ENCODE measurements at regions not wholly inside any gene's neighbourhood (a gene's known extent, or its start where the extent isn't known, plus 50 kb on each side); places are given as distances from the start of the nearest gene placed in this dataset.

- TF ChIP-seq E2F1 (CRISPR knock-in tag; IDR thresholded peaks at IDR 0.05) (no peak), AR (CRISPR knock-in tag; IDR thresholded peaks at IDR 0.05) (no peak), CTCF (IDR thresholded peaks at IDR 0.05) (no peak), CREB1 (CRISPR knock-in tag; IDR thresholded peaks at IDR 0.05) (no peak), ATF3 (CRISPR knock-in tag; conservative IDR thresholded peaks at IDR 0.05) (no peak), ZNF512 (CRISPR knock-in tag; IDR thresholded peaks at IDR 0.05; ENCODE audit: borderline replicate concordance) (no peak), AFF4 (CRISPR knock-in tag; IDR thresholded peaks at IDR 0.05; ENCODE audit: borderline replicate concordance) (no peak), FOXK1 (CRISPR knock-in tag; IDR thresholded peaks at IDR 0.05) (no peak), NR2C2 (CRISPR knock-in tag; IDR thresholded peaks at IDR 0.05) (no peak), MAX (CRISPR knock-in tag; IDR thresholded peaks at IDR 0.05) (no peak), ZNF317 (CRISPR knock-in tag; IDR thresholded peaks at IDR 0.05; ENCODE audit: borderline replicate concordance, low read depth) (no peak), JUN (CRISPR knock-in tag; IDR thresholded peaks at IDR 0.05) (no peak)
These were observed 150.7 kb upstream of the MLN start for GRCh38 chr6:33954453-33954852.
